ENCODE measurements at regions not wholly inside any gene's neighbourhood (a gene's known extent, or its start where the extent isn't known, plus 50 kb on each side); places are given as distances from the start of the nearest gene placed in this dataset.

- TF ChIP-seq ZBTB7A (IDR thresholded peaks at IDR 0.05; ENCODE audit: low read depth) (no peak), CREB1 (IDR thresholded peaks at IDR 0.05; ENCODE audit: low read depth) (no peak), TEAD4 (IDR thresholded peaks at IDR 0.05) (no peak), EP300 (IDR thresholded peaks at IDR 0.05; ENCODE audit: borderline replicate concordance) (no peak), RAD21 (IDR thresholded peaks at IDR 0.05; ENCODE audit: low read depth) (no peak), EGR1 (IDR thresholded peaks at IDR 0.05) (no peak), REST (IDR thresholded peaks at IDR 0.05; ENCODE audit: low read depth) (no peak), TAF1 (IDR thresholded peaks at IDR 0.05; ENCODE audit: low read depth) (no peak), NFIC (IDR thresholded peaks at IDR 0.05) (no peak), YY1 (IDR thresholded peaks at IDR 0.05; ENCODE audit: low read depth) (no peak), MAX (IDR thresholded peaks at IDR 0.05) (no peak), CEBPB (IDR thresholded peaks at IDR 0.05) (no peak), USF1 (IDR thresholded peaks at IDR 0.05) (no peak), TCF12 (IDR thresholded peaks at IDR 0.05; ENCODE audit: low read depth) (no peak)
Observed at GRCh38 chr10:4088354-4089066, 303.5 kb upstream of the KLF6 start.

Data from Ishikawa (cell line).